Caco-2 (cell line): ENCODE measurements at regions not wholly inside any gene's neighbourhood (a gene's known extent, or its start where the extent isn't known, plus 50 kb on each side); places are given as distances from the start of the nearest gene placed in this dataset.
"Not testable (repeated sequence)": the region's sequence is repeated elsewhere in the genome, so short reads cannot be mapped to it uniquely, and the experiment has no call there.

ENCODE experiments used
- BruUV-seq: library from RNA; stranded (reverse); fragments of 400-500 nt; replicated peaks from 2 replicates; lab custom pipeline; 2021; lab: Mats Ljungman, UMichigan
- CTCF ChIA-PET: fragments of 300-600 bp; sonication (Branson Sonifier 250); formaldehyde crosslinking; loops from one replicate; lab custom pipeline; 2022; ENCODE audit warnings: antibody characterized with exemption; lab: Charles Lee
- POLR2A ChIA-PET: fragments of 300-600 bp; sonication (Branson Sonifier 250); formaldehyde crosslinking; loops from one replicate; lab custom pipeline; 2022; ENCODE audit warnings: antibody characterized with exemption; lab: Charles Lee
- DNase-seq, 2 experiments: peaks; one replicate each; pipeline versions ENCODE4 v3.0.0 to v3.0.0-alpha.2; 2020 to 2022
- H3K27me3 ChIP-seq: replicated peaks from 2 replicates; pipeline ENCODE4 v1.6.0; 2011; ENCODE audit warnings: low read length; ENCODE audit not compliant: control insufficient read depth, insufficient read depth
- H3K36me3 ChIP-seq: 2 replicates; pipeline ENCODE4 v1.5.1; 2011; ENCODE audit warnings: low read length; ENCODE audit not compliant: control insufficient read depth, insufficient read depth
- H3K4me1 ChIP-seq: fragments of 250-450 bp; sonication (Bioruptor Pico); 2 replicates; pipeline ENCODE4 v1.5.1; 2020; ENCODE audit warnings: mild to moderate bottlenecking
- H3K4me3 ChIP-seq: 2 replicates; pipeline ENCODE4 v1.5.1; 2011; ENCODE audit warnings: low read depth, mild to moderate bottlenecking, control low read depth, low read length
- H3K9me3 ChIP-seq: fragments of 250-450 bp; sonication (Bioruptor Pico); 2 replicates; pipeline ENCODE4 v1.5.1; 2020; ENCODE audit warnings: mild to moderate bottlenecking, moderate library complexity
- H3K27ac Mint-ChIP-seq: one replicate; pipeline ENCODE4 v1.8.0; 2022; ENCODE audit warnings: mixed read lengths; ENCODE audit not compliant: unreplicated experiment
- H3K27me3 Mint-ChIP-seq: one replicate; pipeline ENCODE4 v1.8.0; 2022; ENCODE audit warnings: mixed read lengths; ENCODE audit not compliant: insufficient read depth, unreplicated experiment
- H3K36me3 Mint-ChIP-seq: one replicate; pipeline ENCODE4 v1.8.0; 2022; ENCODE audit warnings: mild to moderate bottlenecking, mixed read lengths; ENCODE audit not compliant: insufficient read depth, unreplicated experiment
- H3K4me1 Mint-ChIP-seq: one replicate; pipeline ENCODE4 v1.8.0; 2022; ENCODE audit warnings: low read depth, mixed read lengths; ENCODE audit not compliant: unreplicated experiment
- H3K4me3 Mint-ChIP-seq: one replicate; pipeline ENCODE4 v1.8.0; 2022; ENCODE audit warnings: mild to moderate bottlenecking, moderate library complexity, mixed read lengths; ENCODE audit not compliant: unreplicated experiment
- H3K9me3 Mint-ChIP-seq: one replicate; pipeline ENCODE4 v1.8.0; 2022; ENCODE audit warnings: mixed read lengths; ENCODE audit not compliant: unreplicated experiment
- intact Hi-C: fragments of 100-400 bp; cut with micrococcal nuclease; formaldehyde crosslinking; loops from one replicate; pipeline ENCODE4 v1.10.0; 2022; ENCODE audit not compliant: unreplicated experiment
- TF ChIP-seq, protein P1 (sequence below), 2 experiments: fragments of 200-600 bp in 1 of 2; IDR thresholded peaks; 1 replicate in 1 of 2; 2 replicates in 1 of 2; pipeline versions ENCODE4 v1.5.1 to v1.8.0; 2011 to 2022; ENCODE audit warnings: antibody characterized with exemption in 1 of 2, control low read depth in 1 of 2, inconsistent platforms in 1 of 2, low read depth in 1 of 2, low read length in 1 of 2, mild to moderate bottlenecking in 1 of 2, moderate library complexity in 1 of 2; ENCODE audit not compliant: insufficient read depth in 1 of 2, severe bottlenecking in 1 of 2, unreplicated experiment in 1 of 2

GRCh38 chr7:101679653-101680173 is 50.6 kb upstream of the MYL10 start:
- H3K36me3 Mint-ChIP-seq, H3K9me3 ChIP-seq, H3K27ac Mint-ChIP-seq, H3K4me1 ChIP-seq, CTCF ChIA-PET, H3K27me3 Mint-ChIP-seq, DNase-seq, H3K4me3 ChIP-seq, H3K9me3 Mint-ChIP-seq, BruUV-seq, H3K4me3 Mint-ChIP-seq, H3K36me3 ChIP-seq, intact Hi-C loops, H3K4me1 Mint-ChIP-seq, POLR2A ChIA-PET, H3K27me3 ChIP-seq: not testable (repeated sequence)

GRCh38 chr7:101680406-101681145 is 51.5 kb upstream of the MYL10 start:
- H3K27me3 ChIP-seq, result no peaks in the 10 kb centered on the region
- no TSS peak for BruUV-seq
- DNase-seq, result no peak
- no peaks in the 10 kb centered on the region for H3K36me3 ChIP-seq
- no peaks in the 10 kb centered on the region for H3K27me3 Mint-ChIP-seq
- H3K9me3 Mint-ChIP-seq, result no peaks in the 10 kb centered on the region
- H3K4me3 ChIP-seq, result no peak overlapping the region
- no peaks in the 10 kb centered on the region for H3K9me3 ChIP-seq
- no peaks in the 10 kb centered on the region for H3K4me1 ChIP-seq
- H3K4me3 Mint-ChIP-seq, result no peak overlapping the region
- H3K36me3 Mint-ChIP-seq, result no peaks in the 10 kb centered on the region
- ChIA-PET CTCF (no interaction called here), POLR2A (no interaction called here)
- intact Hi-C loops, result no loop called here
- TF ChIP-seq, protein P1, sequence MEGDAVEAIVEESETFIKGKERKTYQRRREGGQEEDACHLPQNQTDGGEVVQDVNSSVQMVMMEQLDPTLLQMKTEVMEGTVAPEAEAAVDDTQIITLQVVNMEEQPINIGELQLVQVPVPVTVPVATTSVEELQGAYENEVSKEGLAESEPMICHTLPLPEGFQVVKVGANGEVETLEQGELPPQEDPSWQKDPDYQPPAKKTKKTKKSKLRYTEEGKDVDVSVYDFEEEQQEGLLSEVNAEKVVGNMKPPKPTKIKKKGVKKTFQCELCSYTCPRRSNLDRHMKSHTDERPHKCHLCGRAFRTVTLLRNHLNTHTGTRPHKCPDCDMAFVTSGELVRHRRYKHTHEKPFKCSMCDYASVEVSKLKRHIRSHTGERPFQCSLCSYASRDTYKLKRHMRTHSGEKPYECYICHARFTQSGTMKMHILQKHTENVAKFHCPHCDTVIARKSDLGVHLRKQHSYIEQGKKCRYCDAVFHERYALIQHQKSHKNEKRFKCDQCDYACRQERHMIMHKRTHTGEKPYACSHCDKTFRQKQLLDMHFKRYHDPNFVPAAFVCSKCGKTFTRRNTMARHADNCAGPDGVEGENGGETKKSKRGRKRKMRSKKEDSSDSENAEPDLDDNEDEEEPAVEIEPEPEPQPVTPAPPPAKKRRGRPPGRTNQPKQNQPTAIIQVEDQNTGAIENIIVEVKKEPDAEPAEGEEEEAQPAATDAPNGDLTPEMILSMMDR (IDR thresholded peaks at IDR 0.05; ENCODE audit: insufficient read depth in 1 of 2, low read depth in 1 of 2, low read length in 1 of 2, severe bottlenecking in 1 of 2, unreplicated experiment in 1 of 2), result no peak
- no peak overlapping the region for H3K27ac Mint-ChIP-seq
- H3K4me1 Mint-ChIP-seq, result no peaks in the 10 kb centered on the region

DNA sequence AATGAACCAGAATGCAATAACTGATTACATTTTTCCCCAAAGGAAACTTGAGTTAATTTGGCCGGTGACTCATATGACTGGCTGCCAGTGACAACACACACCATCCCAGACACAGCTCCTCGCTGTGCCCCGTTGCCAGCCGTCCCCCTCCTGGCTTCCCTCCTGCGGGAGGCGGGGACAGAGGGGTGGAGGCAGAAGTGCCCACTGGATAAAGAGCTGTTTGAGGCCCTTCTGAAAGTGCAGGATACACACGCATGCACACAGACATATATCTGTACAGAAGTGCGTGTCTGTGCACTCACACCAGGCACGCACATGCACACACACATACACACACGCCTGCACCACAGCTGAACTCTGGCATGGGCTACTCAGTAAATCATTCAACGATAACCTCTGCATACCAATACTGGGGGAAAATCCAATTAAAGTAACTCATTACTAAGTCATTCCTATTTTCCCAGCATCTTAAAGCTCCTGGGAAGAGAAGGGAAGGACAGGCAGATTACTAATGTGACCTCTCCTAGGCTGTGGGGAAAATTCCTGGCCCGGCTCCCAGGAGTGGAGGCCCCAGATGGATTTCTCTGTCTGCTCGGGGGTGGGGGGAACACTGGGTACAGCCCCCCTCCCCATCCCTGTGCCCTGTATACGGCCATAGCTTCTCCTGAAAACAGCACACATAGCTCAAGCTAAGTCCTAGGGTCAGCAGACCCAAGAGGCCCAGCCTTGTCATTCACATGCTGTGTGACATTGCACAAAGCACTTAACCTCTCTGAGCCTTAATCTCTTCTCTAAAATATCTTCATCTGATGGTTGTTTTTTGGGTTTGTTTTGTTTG is 52.3 kb upstream of the MYL10 start:
- H3K36me3 Mint-ChIP-seq, result no peaks in the 10 kb centered on the region
- H3K9me3 Mint-ChIP-seq, result no peaks in the 10 kb centered on the region
- POLR2A ChIA-PET, result no interaction called here
- H3K36me3 ChIP-seq, result no peaks in the 10 kb centered on the region
- no TSS peak for BruUV-seq
- no peak overlapping the region for H3K4me3 ChIP-seq
- TF ChIP-seq, protein P1 (IDR thresholded peaks at IDR 0.05; ENCODE audit: insufficient read depth in 1 of 2, low read depth in 1 of 2, low read length in 1 of 2, severe bottlenecking in 1 of 2, unreplicated experiment in 1 of 2), result no peak
- CTCF ChIA-PET, result no interaction called here
- intact Hi-C loops, result no loop called here
- no peaks in the 10 kb centered on the region for H3K27me3 ChIP-seq
- H3K9me3 ChIP-seq, result no peaks in the 10 kb centered on the region
- no peak for DNase-seq
- H3K4me1 Mint-ChIP-seq, result no peaks in the 10 kb centered on the region
- H3K4me1 ChIP-seq, result no peaks in the 10 kb centered on the region
- H3K27me3 Mint-ChIP-seq, result no peaks in the 10 kb centered on the region
- no peak overlapping the region for H3K4me3 Mint-ChIP-seq
- H3K27ac Mint-ChIP-seq, result no peak overlapping the region
